Tibial nerve (tissue), 3 donors: ENCODE measurements at regions not wholly inside any gene's neighbourhood (a gene's known extent, or its start where the extent isn't known, plus 50 kb on each side); places are given as distances from the start of the nearest gene placed in this dataset.

Experiments
- CTCF ChIP-seq, 5 experiments: fragments of 200-600 bp in 3 of 5; fragments of 450-650 bp in 2 of 5; sonication (generic) in 3 of 5; IDR thresholded peaks; one replicate each; pipeline ENCODE4 v1.5.1; 2016 to 2019; ENCODE audit warnings: antibody characterized with exemption in 5 of 5, mild to moderate bottlenecking in 3 of 5, moderate library complexity in 2 of 5
- POLR2A ChIP-seq, 2 donors: fragments of 450-650 bp; IDR thresholded peaks; one replicate each; pipeline ENCODE4 v1.6.1; 2017; ENCODE audit warnings: antibody characterized with exemption in 2 of 2, mild to moderate bottlenecking in 2 of 2, moderate library complexity in 2 of 2

- TF ChIP-seq CTCF (IDR thresholded peaks at IDR 0.05) (no peak), POLR2A (IDR thresholded peaks at IDR 0.05) (no peak)
These were observed 534.5 kb downstream of the TMEM114 start for GRCh38 chr16:8055761-8056160.
